DMS 273 (cell line): ENCODE measurements at regions not wholly inside any gene's neighbourhood (a gene's known extent, or its start where the extent isn't known, plus 50 kb on each side); places are given as distances from the start of the nearest gene placed in this dataset.
"Not testable (repeated sequence)": the region's sequence is repeated elsewhere in the genome, so short reads cannot be mapped to it uniquely, and the experiment has no call there.

Experiments used
- DNase-seq: peaks from one replicate; lab custom pipeline; 2025; ENCODE audit not compliant: unreplicated experiment; lab: John Stamatoyannopoulos, UW

- no peak for DNase-seq
These were observed 128.5 kb downstream of the IRX5 start for GRCh38 chr16:55059146-55059545.

GRCh38 chr16:55061126-55061525 lies 130.5 kb downstream of the IRX5 start:
- no peak for DNase-seq

- DNase-seq: no peak
These were observed 131.8 kb downstream of the IRX5 start for GRCh38 chr16:55062442-55062841.

- no peak for DNase-seq
These were observed 142.3 kb downstream of the IRX5 start for GRCh38 chr16:55072976-55073375.

GRCh38 chr16:55073830-55074229 lies 143.2 kb downstream of the IRX5 start:
- DNase-seq: no peak

GRCh38 chr16:55075208-55075607 lies 144.5 kb downstream of the IRX5 start:
- DNase-seq: not testable (repeated sequence)

- no peak for DNase-seq
These were observed 145.4 kb downstream of the IRX5 start for GRCh38 chr16:55076053-55076452.

GRCh38 chr16:55077266-55077665 lies 146.6 kb downstream of the IRX5 start:
- DNase-seq: no peak

GRCh38 chr16:55078153-55078552 lies 147.5 kb downstream of the IRX5 start:
- no peak for DNase-seq

- no peak for DNase-seq
These were observed 148.2 kb downstream of the IRX5 start for GRCh38 chr16:55078699-55079410.

GRCh38 chr16:55081622-55082590 lies 151.2 kb downstream of the IRX5 start:
- DNase-seq: no peak

GRCh38 chr16:55082591-55082976 lies 151.9 kb downstream of the IRX5 start:
- DNase-seq: no peak

- no peak for DNase-seq
These were observed 152.4 kb downstream of the IRX5 start for GRCh38 chr16:55083052-55083451.

- no peak for DNase-seq
These were observed 157.4 kb downstream of the IRX5 start for GRCh38 chr16:55088098-55088497.

- DNase-seq: no peak
These were observed 158.9 kb downstream of the IRX5 start for GRCh38 chr16:55089600-55089999.

- DNase-seq: no peak
These were observed 160.7 kb downstream of the IRX5 start for GRCh38 chr16:55091213-55091870.

- DNase-seq: no peak
These were observed 161.2 kb downstream of the IRX5 start for GRCh38 chr16:55091871-55092230.

- DNase-seq: no peak
These were observed 169.4 kb downstream of the IRX5 start for GRCh38 chr16:55100100-55100499.

- DNase-seq: no peak
These were observed 170.4 kb downstream of the IRX5 start for GRCh38 chr16:55101026-55101425.

GRCh38 chr16:55102077-55102476 lies 171.4 kb downstream of the IRX5 start:
- DNase-seq: no peak

- no peak for DNase-seq
These were observed 171.9 kb downstream of the IRX5 start for GRCh38 chr16:55102531-55102930.

GRCh38 chr16:55107851-55108250 lies 177.2 kb downstream of the IRX5 start:
- DNase-seq: no peak
